Upper lobe of left lung (tissue), 6 donors: ENCODE measurements at regions not wholly inside any gene's neighbourhood (a gene's known extent, or its start where the extent isn't known, plus 50 kb on each side); places are given as distances from the start of the nearest gene placed in this dataset.

Source experiments
- ATAC-seq, 2 donors: fragments of 200-7000 bp; cut with Tn5 transposase; one replicate each; pipeline ENCODE4 v1.9.1; 2022; ENCODE audit warnings: mild to moderate bottlenecking in 2 of 2, moderate library complexity in 2 of 2; ENCODE audit not compliant: low FRiP score in 2 of 2
- DNase-seq, 2 donors: peaks; one replicate each; pipeline ENCODE4 v3.0.0-alpha.2; 2019 to 2020
- H3K27ac ChIP-seq, 4 donors: fragments of 200-600 bp; sonication (generic); one replicate each; pipeline ENCODE4 v1.5.1; 2016 to 2019
- H3K27me3 ChIP-seq, 4 donors: fragments of 200-600 bp; sonication (generic); one replicate each; pipeline ENCODE4 v1.5.1; 2017 to 2019
- H3K36me3 ChIP-seq, 4 donors: fragments of 200-600 bp; sonication (generic); one replicate each; pipeline ENCODE4 v1.5.1; 2016 to 2019
- H3K4me1 ChIP-seq, 4 donors: fragments of 200-600 bp; sonication (generic); one replicate each; pipeline ENCODE4 v1.5.1; 2018 to 2019
- H3K4me3 ChIP-seq, 4 donors: fragments of 200-600 bp; sonication (generic); one replicate each; pipeline ENCODE4 v1.5.1; 2017 to 2019; ENCODE audit warnings: mild to moderate bottlenecking in 2 of 4, moderate library complexity in 1 of 4
- H3K9me3 ChIP-seq, 4 donors: fragments of 200-600 bp; sonication (generic); one replicate each; pipeline ENCODE4 v1.5.1; 2018 to 2019
- EP300 ChIP-seq, 4 donors: sonication (generic); formaldehyde crosslinking; IDR thresholded peaks; one replicate each; pipeline ENCODE4 v1.5.1; 2017; ENCODE audit warnings: antibody characterized with exemption in 4 of 4, control low read depth in 2 of 4
- POLR2A ChIP-seq, 4 donors: fragments of 450-650 bp; IDR thresholded peaks; one replicate each; pipeline ENCODE4 v1.5.1; 2016 to 2017; ENCODE audit warnings: antibody characterized with exemption in 4 of 4, mild to moderate bottlenecking in 2 of 4
- POLR2AphosphoS5 ChIP-seq, 2 donors: sonication (generic); formaldehyde crosslinking; IDR thresholded peaks; one replicate each; pipeline ENCODE4 v1.5.1; 2017; ENCODE audit warnings: antibody characterized with exemption in 2 of 2
- WGBS, 2 donors: methylation state at CpG; one replicate each; pipeline ENCODE4 v1.1.5; 2017 to 2018; 5-methylcytosine and 5-hydroxymethylcytosine counted together
- TF ChIP-seq, protein P1 (sequence below), 6 experiments: fragments of 450-650 bp in 4 of 6; fragments of 200-600 bp in 2 of 6; sonication (generic) in 2 of 6; IDR thresholded peaks; one replicate each; pipeline ENCODE4 v1.5.1; 2016 to 2019; ENCODE audit warnings: antibody characterized with exemption in 6 of 6
- donor health status: DM: no; HTN: no; CAD: no; lungs with moderate emphysema.
- donor health status: DM: no; HTN: yes; CAD: no; lungs with severe emphysema.

DNA sequence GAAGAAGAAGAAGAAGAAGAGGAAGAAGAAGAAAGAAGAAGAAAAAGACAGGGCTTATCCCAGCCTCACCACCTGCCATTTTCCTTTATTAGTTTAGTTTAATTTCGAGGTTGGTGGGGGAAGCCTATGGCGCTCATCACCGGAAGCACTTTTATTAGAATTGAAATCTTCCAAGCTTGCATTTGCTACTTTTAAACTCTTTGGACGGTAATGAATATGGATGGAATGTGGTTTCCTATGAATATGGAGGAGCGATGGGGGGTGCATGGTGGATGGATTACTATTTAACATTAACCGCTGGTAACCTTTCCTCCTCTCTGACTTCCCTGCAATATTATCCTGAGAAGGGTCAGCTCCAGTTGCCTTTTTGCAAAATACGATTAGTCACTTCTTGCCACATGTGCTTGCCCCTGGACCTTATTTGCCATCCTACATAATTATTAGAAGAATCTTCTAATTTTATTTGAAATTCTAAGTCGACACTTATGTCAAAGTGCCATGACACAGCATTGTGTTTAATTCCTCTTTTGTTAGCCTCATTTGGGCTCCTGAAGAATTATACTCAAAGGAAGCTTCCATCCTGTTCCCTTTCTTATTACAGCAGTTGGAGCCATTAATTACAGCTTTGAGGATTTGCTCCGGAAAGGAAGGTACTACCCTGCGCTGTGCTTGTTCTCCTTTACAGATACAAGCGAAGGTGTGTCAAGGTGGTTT is 424.5 kb downstream of the VRK1 start:
- WGBS, 2 donors = 72 to 77% methylated on average over 11 of the region's 11 CpGs
- Histone ChIP-seq H3K4me1 (peaks cover 3 to 17% (median 12%) of the 10 kb centered on the region in 4 donors), H3K4me3 (no peak overlapping the region), H3K27ac (no peak overlapping the region), H3K27me3 (peaks cover 0 to 16% (median 9%) of the 10 kb centered on the region in 4 donors), H3K36me3 (no peaks in the 10 kb centered on the region), H3K9me3 (no peaks in the 10 kb centered on the region)
- ATAC-seq (no peak), DNase-seq (no peak)
- TF ChIP-seq POLR2A (IDR thresholded peaks at IDR 0.05) (no peak), POLR2AphosphoS5 (IDR thresholded peaks at IDR 0.05) (no peak), EP300 (IDR thresholded peaks at IDR 0.05) (no peak)
- TF ChIP-seq, protein P1, sequence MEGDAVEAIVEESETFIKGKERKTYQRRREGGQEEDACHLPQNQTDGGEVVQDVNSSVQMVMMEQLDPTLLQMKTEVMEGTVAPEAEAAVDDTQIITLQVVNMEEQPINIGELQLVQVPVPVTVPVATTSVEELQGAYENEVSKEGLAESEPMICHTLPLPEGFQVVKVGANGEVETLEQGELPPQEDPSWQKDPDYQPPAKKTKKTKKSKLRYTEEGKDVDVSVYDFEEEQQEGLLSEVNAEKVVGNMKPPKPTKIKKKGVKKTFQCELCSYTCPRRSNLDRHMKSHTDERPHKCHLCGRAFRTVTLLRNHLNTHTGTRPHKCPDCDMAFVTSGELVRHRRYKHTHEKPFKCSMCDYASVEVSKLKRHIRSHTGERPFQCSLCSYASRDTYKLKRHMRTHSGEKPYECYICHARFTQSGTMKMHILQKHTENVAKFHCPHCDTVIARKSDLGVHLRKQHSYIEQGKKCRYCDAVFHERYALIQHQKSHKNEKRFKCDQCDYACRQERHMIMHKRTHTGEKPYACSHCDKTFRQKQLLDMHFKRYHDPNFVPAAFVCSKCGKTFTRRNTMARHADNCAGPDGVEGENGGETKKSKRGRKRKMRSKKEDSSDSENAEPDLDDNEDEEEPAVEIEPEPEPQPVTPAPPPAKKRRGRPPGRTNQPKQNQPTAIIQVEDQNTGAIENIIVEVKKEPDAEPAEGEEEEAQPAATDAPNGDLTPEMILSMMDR (IDR thresholded peaks at IDR 0.05) = no peak

DNA sequence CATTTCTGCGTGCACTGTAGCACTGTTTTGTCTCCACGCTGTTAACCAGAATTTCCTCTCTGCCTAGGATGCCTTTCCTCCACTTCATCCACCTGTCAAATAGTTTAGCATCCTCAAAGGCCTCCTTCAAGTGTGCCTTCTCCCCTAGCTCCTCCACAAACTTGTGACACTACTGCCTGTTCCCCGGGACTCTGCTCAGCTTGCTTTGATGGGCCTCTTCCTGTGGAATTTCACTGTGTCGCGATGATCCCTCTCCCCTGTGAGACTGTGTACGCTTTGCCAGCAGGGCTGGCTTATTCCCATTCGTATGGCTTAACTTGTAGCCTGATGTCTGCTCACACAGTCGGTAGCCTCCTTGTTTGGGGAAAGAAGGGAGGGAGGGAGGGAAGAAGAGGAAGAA is 426.8 kb downstream of the VRK1 start:
- Histone ChIP-seq H3K9me3 (no peaks in the 10 kb centered on the region), H3K27me3 (peaks cover 0 to 9% (median 5%) of the 10 kb centered on the region in 4 donors), H3K36me3 (no peaks in the 10 kb centered on the region), H3K4me3 (no peak overlapping the region), H3K4me1 (peaks cover 2 to 8% (median 5%) of the 10 kb centered on the region in 4 donors), H3K27ac (no peak overlapping the region)
- ATAC-seq (no peak), DNase-seq (no peak)
- TF ChIP-seq, protein P1 (IDR thresholded peaks at IDR 0.05) = no peak
- no peak for TF ChIP-seq EP300 (IDR thresholded peaks at IDR 0.05)
- no peak for TF ChIP-seq POLR2AphosphoS5 (IDR thresholded peaks at IDR 0.05)
- TF ChIP-seq POLR2A (IDR thresholded peaks at IDR 0.05) = no peak
- 28 to 43% methylated on average over 8 of the region's 8 CpGs for WGBS, 2 donors

DNA sequence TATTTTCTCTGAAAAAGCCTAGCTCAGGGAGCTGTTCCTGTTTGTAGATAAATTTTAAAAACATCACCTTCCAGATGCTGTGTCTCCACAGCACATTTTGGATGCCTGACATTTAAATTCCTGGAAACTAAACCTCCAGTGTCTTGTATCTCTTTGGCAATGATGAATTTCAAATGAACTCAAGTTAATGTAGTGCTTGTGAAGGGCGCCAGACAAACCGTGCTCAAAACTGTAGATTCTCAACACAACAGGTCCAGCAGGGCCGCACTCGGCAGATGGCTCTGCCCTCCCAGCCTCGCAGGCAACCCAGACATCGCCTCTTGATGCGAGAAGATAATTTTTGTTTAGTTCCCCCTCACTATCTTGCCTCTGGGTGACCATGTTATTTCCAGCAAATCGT is 432.9 kb downstream of the VRK1 start:
- ATAC-seq (no peak), DNase-seq (peak in 1 of 2 donors; percentile 39)

DNA sequence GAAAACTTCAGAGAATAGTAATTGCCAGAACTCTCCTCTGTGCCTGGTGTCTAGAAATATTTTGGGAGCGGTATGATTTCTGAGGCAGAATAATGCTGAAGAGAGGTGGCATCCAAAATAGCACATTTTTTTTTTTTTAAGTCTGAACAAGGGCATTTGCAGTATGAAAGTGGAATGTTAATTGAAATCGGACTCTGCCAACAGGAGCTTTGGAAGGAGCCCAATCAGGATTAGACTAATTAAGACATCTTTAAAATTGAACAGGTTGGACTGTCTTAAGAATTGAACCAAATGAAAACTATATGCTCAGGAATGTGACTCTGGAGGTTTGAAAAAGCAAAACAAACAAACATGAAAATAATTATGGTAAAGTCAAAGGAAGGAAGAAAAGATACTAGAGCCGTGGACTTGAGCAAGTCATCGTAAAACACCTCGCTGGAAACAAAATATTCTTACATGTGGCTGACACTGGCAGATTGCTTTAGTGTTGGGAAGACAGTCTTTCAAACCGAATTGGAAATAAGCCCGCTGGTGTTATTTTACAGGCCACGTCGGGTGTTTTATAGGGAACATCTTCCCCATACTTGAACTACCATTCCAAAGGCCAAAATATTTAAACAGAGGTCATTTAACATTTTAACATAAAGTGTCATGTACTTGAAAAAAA is 436.3 kb downstream of the VRK1 start:
- H3K36me3 ChIP-seq = no peaks in the 10 kb centered on the region
- 75 to 85% methylated on average over 9 of the region's 9 CpGs for whole genome bisulfite sequencing, 2 donors
- ATAC-seq = no peak
- no peaks in the 10 kb centered on the region for H3K27me3 ChIP-seq
- no peaks in the 10 kb centered on the region for H3K4me1 ChIP-seq
- H3K27ac ChIP-seq = no peak overlapping the region
- H3K9me3 ChIP-seq = no peaks in the 10 kb centered on the region
- H3K4me3 ChIP-seq = no peak overlapping the region
- no peak for DNase-seq
- TF ChIP-seq, protein P1 (IDR thresholded peaks at IDR 0.05) = no peak
- TF ChIP-seq POLR2A (IDR thresholded peaks at IDR 0.05) (no peak), EP300 (IDR thresholded peaks at IDR 0.05) (no peak), POLR2AphosphoS5 (IDR thresholded peaks at IDR 0.05) (no peak)

More for the DNA sequence above, 432.9 kb downstream of the VRK1 start:
- Histone ChIP-seq H3K27ac (no peak overlapping the region), H3K27me3 (no peaks in the 10 kb centered on the region), H3K4me3 (no peak overlapping the region), H3K36me3 (no peaks in the 10 kb centered on the region), H3K4me1 (no peaks in the 10 kb centered on the region), H3K9me3 (no peaks in the 10 kb centered on the region)
- TF ChIP-seq, protein P1 (IDR thresholded peaks at IDR 0.05) = no peak
- TF ChIP-seq POLR2A (IDR thresholded peaks at IDR 0.05) = no peak
- TF ChIP-seq POLR2AphosphoS5 (IDR thresholded peaks at IDR 0.05) = no peak
- TF ChIP-seq EP300 (IDR thresholded peaks at IDR 0.05) = no peak
- 78 to 86% methylated on average over 8 of the region's 8 CpGs for WGBS, 2 donors
